GM12878 (cell line): ENCODE measurements at regions not wholly inside any gene's neighbourhood (a gene's known extent, or its start where the extent isn't known, plus 50 kb on each side); places are given as distances from the start of the nearest gene placed in this dataset.

Experiments used
- ATAC-seq: fragments of 200-7000 bp; cut with Tn5 transposase; 3 replicates; pipeline ENCODE4 v1.9.1; 2020; ENCODE audit warnings: mild to moderate bottlenecking, moderate library complexity
- BruUV-seq: library from RNA; stranded (reverse); fragments of 400-500 nt; replicated peaks from 2 replicates; lab custom pipeline; 2021; lab: Mats Ljungman, UMichigan
- CTCF ChIA-PET: fragments of 300-600 bp; sonication (Branson Sonifier 250); formaldehyde crosslinking; extraction: SDS; loops from one replicate; lab custom pipeline; 2021; ENCODE audit warnings: inconsistent platforms; lab: Yijun Ruan, JAX
- POLR2A ChIA-PET: fragments of 350-600 bp; formaldehyde crosslinking; extraction: SDS; loops from one replicate; lab custom pipeline; 2021; ENCODE audit warnings: inconsistent platforms; lab: Charles Lee
- RAD21 ChIA-PET: fragments of 300-600 bp; sonication (Branson Sonifier 250); formaldehyde crosslinking; loops from one replicate; lab custom pipeline; 2023; ENCODE audit warnings: antibody characterized with exemption; ENCODE audit not compliant: unreplicated experiment; lab: Charles Lee
- SMC1A ChIA-PET: fragments of 300-600 bp; sonication (Branson Sonifier 250); formaldehyde crosslinking; loops from one replicate; lab custom pipeline; 2023; ENCODE audit not compliant: unreplicated experiment, uncharacterized antibody; lab: Charles Lee
- DNase-seq: peaks from one replicate; pipeline ENCODE4 v3.0.0-alpha.2; 2011; ENCODE audit warnings: low read depth, low spot score
- FAIRE-seq: peaks from 3 replicates; lab custom pipeline; 2011; peaks lifted over from hg19 to GRCh38; lab: Jason Lieb, UNC
- H2AFZ ChIP-seq: 2 replicates; pipeline ENCODE4 v1.6.0; 2011; ENCODE audit warnings: low read depth, low read length, control low read depth; ENCODE audit not compliant: control insufficient read depth
- H3K27ac ChIP-seq: 2 replicates; pipeline ENCODE4 v1.5.1; 2011; ENCODE audit warnings: control low read depth; ENCODE audit not compliant: control insufficient read depth, insufficient read depth
- H3K27me3 ChIP-seq, 2 experiments: replicated peaks in 1 of 2; 2 replicates each; pipeline versions ENCODE4 v1.6.0 to v1.6.1; 2011; ENCODE audit warnings: low read length in 1 of 2; ENCODE audit not compliant: control insufficient read depth in 2 of 2, insufficient read depth in 2 of 2
- H3K36me3 ChIP-seq, 2 experiments: 2 replicates each; pipeline ENCODE4 v1.5.1; 2011; ENCODE audit warnings: low read length in 1 of 2; ENCODE audit not compliant: control insufficient read depth in 2 of 2, insufficient read depth in 2 of 2
- H3K4me1 ChIP-seq: 2 replicates; pipeline ENCODE4 v1.6.1; 2011; ENCODE audit warnings: mild to moderate bottlenecking, low read length, moderate library complexity, mixed read lengths; ENCODE audit not compliant: control insufficient read depth, insufficient read depth
- H3K4me2 ChIP-seq: 2 replicates; pipeline ENCODE4 v1.6.0; 2011; ENCODE audit warnings: control low read depth; ENCODE audit not compliant: control insufficient read depth, insufficient read depth
- H3K4me3 ChIP-seq: fragments of 200-600 bp; sonication (generic); 2 replicates; pipeline ENCODE4 v1.5.1; 2016
- H3K79me2 ChIP-seq: 2 replicates; pipeline ENCODE4 v1.6.0; 2011; ENCODE audit warnings: low read length; ENCODE audit not compliant: control insufficient read depth, insufficient read depth
- H3K9ac ChIP-seq: 2 replicates; pipeline ENCODE4 v1.8.0; 2011; ENCODE audit warnings: low read length, control low read depth, mixed read lengths; ENCODE audit not compliant: control insufficient read depth, insufficient read depth
- H3K9me3 ChIP-seq: replicated peaks from 3 replicates; pipeline ENCODE4 v1.5.1; 2011; ENCODE audit warnings: mild to moderate bottlenecking, low read length; ENCODE audit not compliant: control insufficient read depth, insufficient read depth
- H4K20me1 ChIP-seq: 2 replicates; pipeline ENCODE4 v1.6.0; 2011; ENCODE audit not compliant: control insufficient read depth, insufficient read depth
- BACH1 ChIP-seq: fragments of 450-650 bp; IDR thresholded peaks from 2 replicates; pipeline ENCODE4 v1.6.1; 2017; ENCODE audit warnings: mild to moderate bottlenecking, borderline replicate concordance
- BMI1 ChIP-seq: fragments of 450-650 bp; IDR thresholded peaks from 2 replicates; pipeline ENCODE4 v1.6.1; 2016; ENCODE audit warnings: mild to moderate bottlenecking, moderate library complexity, borderline replicate concordance
- EZH2 ChIP-seq: IDR thresholded peaks from 2 replicates; pipeline ENCODE4 v1.6.1; 2012; ENCODE audit warnings: low read depth, mild to moderate bottlenecking, control low read depth, inconsistent platforms, low read length, borderline replicate concordance; ENCODE audit not compliant: control insufficient read depth
- GABPA ChIP-seq: IDR thresholded peaks from 2 replicates; pipeline ENCODE4 v1.6.1; 2014; ENCODE audit warnings: antibody characterized with exemption, low read depth, mild to moderate bottlenecking, inconsistent platforms
- IRF4 ChIP-seq: IDR thresholded peaks from 2 replicates; pipeline ENCODE4 v1.6.1; 2011; ENCODE audit warnings: low read depth, low read length
- JUNB ChIP-seq: IDR thresholded peaks from 2 replicates; pipeline ENCODE4 v1.6.1; 2016; ENCODE audit warnings: antibody characterized with exemption, mild to moderate bottlenecking
- KLF5 ChIP-seq: fragments of 450-650 bp; IDR thresholded peaks from 2 replicates; pipeline ENCODE4 v1.6.1; 2014; ENCODE audit warnings: mild to moderate bottlenecking; ENCODE audit not compliant: partially characterized antibody
- NBN ChIP-seq: fragments of 450-650 bp; IDR thresholded peaks from 2 replicates; pipeline ENCODE4 v1.6.1; 2016
- NKRF ChIP-seq: fragments of 450-650 bp; conservative IDR thresholded peaks from 2 replicates; pipeline ENCODE4 v1.6.1; 2017; ENCODE audit warnings: mild to moderate bottlenecking, moderate library complexity
- SIX5 ChIP-seq: IDR thresholded peaks from 2 replicates; pipeline ENCODE4 v1.6.1; 2011; ENCODE audit warnings: mild to moderate bottlenecking, low read depth, low read length, moderate library complexity; ENCODE audit not compliant: severe bottlenecking
- SUZ12 ChIP-seq: fragments of 200-600 bp; sonication (generic); IDR thresholded peaks from one replicate; pipeline ENCODE4 v1.6.1; 2018; ENCODE audit warnings: antibody characterized with exemption, mild to moderate bottlenecking; ENCODE audit not compliant: unreplicated experiment
- TAF1 ChIP-seq: IDR thresholded peaks from 2 replicates; pipeline ENCODE4 v1.6.1; 2011; ENCODE audit warnings: mild to moderate bottlenecking, low read depth, low read length, borderline replicate concordance
- TCF3 ChIP-seq: IDR thresholded peaks from 2 replicates; pipeline ENCODE4 v1.6.1; 2012; ENCODE audit warnings: low read depth, mild to moderate bottlenecking, low read length, borderline replicate concordance; ENCODE audit not compliant: insufficient read depth
- ZBTB33 ChIP-seq: fragments of 450-650 bp; IDR thresholded peaks from 2 replicates; pipeline ENCODE4 v1.6.1; 2017; ENCODE audit warnings: mild to moderate bottlenecking
- ZNF207 ChIP-seq: fragments of 450-650 bp; IDR thresholded peaks from 2 replicates; pipeline ENCODE4 v1.6.1; 2014; ENCODE audit warnings: antibody characterized with exemption, mild to moderate bottlenecking, borderline replicate concordance
- ZNF622 ChIP-seq: fragments of 450-650 bp; IDR thresholded peaks from 2 replicates; pipeline ENCODE4 v1.6.1; 2017; ENCODE audit warnings: mild to moderate bottlenecking, inconsistent platforms
- WGBS: methylation state at CpG from one replicate; pipeline ENCODE4 v1.1.6; 2016; ENCODE audit warnings: low lambda C conversion rate; ENCODE audit not compliant: insufficient replicate concordance, insufficient coverage; ENCODE audit errors: missing lambda C conversion rate; 5-methylcytosine and 5-hydroxymethylcytosine counted together
- in situ Hi-C: fragments of 300-500 bp; cut with MboI; formaldehyde crosslinking; loops from 9 replicates; pipeline ENCODE4 v1.14.3; 2018; ENCODE audit warnings: mixed read lengths
- intact Hi-C: fragments of 100-400 bp; cut with micrococcal nuclease; formaldehyde crosslinking; loops from one replicate; pipeline ENCODE4 v1.14.2; 2022; ENCODE audit not compliant: unreplicated experiment

- Histone ChIP-seq H4K20me1 (no peaks in the 10 kb centered on the region), H3K9ac (no peak overlapping the region), H3K27ac (no peak overlapping the region), H2AFZ (no peak overlapping the region), H3K36me3 (no peaks in the 10 kb centered on the region), H3K4me1 (no peaks in the 10 kb centered on the region), H3K27me3 (no peaks in the 10 kb centered on the region), H3K9me3 (no peaks in the 10 kb centered on the region), H3K4me3 (no peak overlapping the region), H3K79me2 (no peaks in the 10 kb centered on the region), H3K4me2 (no peak overlapping the region)
- ChIA-PET CTCF (interaction anchor here (1.5 kb wide), 1 partner anchor 167 kb away, joined by 4 read pairs; no protein-coding TSS in a partner anchor), SMC1A (interaction anchor here (0.7 to 1.6 kb wide), 3 partner anchors 129 to 167 kb away, joined by 3 to 6 read pairs (median 4); no protein-coding TSS in a partner anchor), RAD21 (no interaction called here), POLR2A (interaction anchor here (0.6 kb wide), 1 partner anchor 1338 kb away, joined by 3 read pairs; no protein-coding TSS in a partner anchor)
- no TSS peak for BruUV-seq
- TF ChIP-seq EZH2 (no peak), SIX5 (no peak), JUNB (no peak), IRF4 (no peak)
- in situ Hi-C loops (no loop called here), intact Hi-C loops (no loop called here)
- DNase-seq, result no peak
- 84% methylated on average over 3 of the region's 5 CpGs for WGBS
- no peak for ATAC-seq
- no peak for FAIRE-seq
Observed at GRCh38 chr1:68287241-68287640, 54.9 kb upstream of the WLS start.

GRCh38 chr1:68285046-68285445 lies 52.7 kb upstream of the WLS start:
- CTCF ChIA-PET, result no interaction called here
- no peak for TF ChIP-seq ZNF207
- TF ChIP-seq TCF3, result no peak
- no peak for TF ChIP-seq NKRF
- TF ChIP-seq ZBTB33, result no peak
- TF ChIP-seq NBN, result no peak
- no peak for TF ChIP-seq KLF5
- TF ChIP-seq TAF1, result no peak
- TF ChIP-seq GABPA, result no peak
- no peak for TF ChIP-seq ZNF622
- TF ChIP-seq BACH1, result no peak
- TF ChIP-seq BMI1, result no peak
- TF ChIP-seq SUZ12, result no peak

More at GRCh38 chr1:68285046-68285445, 52.7 kb upstream of the WLS start:
- no peaks in the 10 kb centered on the region for H3K79me2 ChIP-seq
- no peak overlapping the region for H3K27ac ChIP-seq
- DNase-seq (no peak), FAIRE-seq (no peak), ATAC-seq (no peak)
- no peaks in the 10 kb centered on the region for H3K9me3 ChIP-seq
- H3K36me3 ChIP-seq, result no peaks in the 10 kb centered on the region
- ChIA-PET POLR2A (no interaction called here), SMC1A (no interaction called here), RAD21 (no interaction called here)
- no peak overlapping the region for H2AFZ ChIP-seq
- H3K4me2 ChIP-seq, result no peak overlapping the region
- H3K4me1 ChIP-seq, result no peaks in the 10 kb centered on the region
- H4K20me1 ChIP-seq, result no peaks in the 10 kb centered on the region
- no peak overlapping the region for H3K9ac ChIP-seq
- no peaks in the 10 kb centered on the region for H3K27me3 ChIP-seq
- WGBS, result 56% methylated on average over 4 of the region's 4 CpGs
- intact Hi-C loops (no loop called here), in situ Hi-C loops (no loop called here)
- no peak overlapping the region for H3K4me3 ChIP-seq
- no TSS peak for BruUV-seq
